Panc1 (cell line): ENCODE measurements at regions not wholly inside any gene's neighbourhood (a gene's known extent, or its start where the extent isn't known, plus 50 kb on each side); places are given as distances from the start of the nearest gene placed in this dataset.

Experiments used
- POLR2AphosphoS5 ChIP-seq: IDR thresholded peaks from 2 replicates; pipeline ENCODE4 v1.6.1; 2012; ENCODE audit warnings: mild to moderate bottlenecking, low read depth, low read length, moderate library complexity
- SIN3A ChIP-seq: IDR thresholded peaks from 2 replicates; pipeline ENCODE4 v1.6.1; 2012; ENCODE audit warnings: low read depth, mild to moderate bottlenecking, low read length, moderate library complexity, borderline replicate concordance; ENCODE audit not compliant: insufficient read depth
- TF ChIP-seq, protein P1 (sequence below): fragments of 450-650 bp; IDR thresholded peaks from 2 replicates; pipeline ENCODE4 v1.5.1; 2017; ENCODE audit warnings: mild to moderate bottlenecking
- TF ChIP-seq, protein P2 (sequence below), 2 experiments: IDR thresholded peaks; 2 replicates each; pipeline ENCODE4 v1.6.1; 2011 to 2012; ENCODE audit warnings: low read depth in 2 of 2, control low read depth in 1 of 2, low read length in 1 of 2, mild to moderate bottlenecking in 1 of 2, moderate library complexity in 1 of 2; ENCODE audit not compliant: insufficient read depth in 1 of 2

DNA sequence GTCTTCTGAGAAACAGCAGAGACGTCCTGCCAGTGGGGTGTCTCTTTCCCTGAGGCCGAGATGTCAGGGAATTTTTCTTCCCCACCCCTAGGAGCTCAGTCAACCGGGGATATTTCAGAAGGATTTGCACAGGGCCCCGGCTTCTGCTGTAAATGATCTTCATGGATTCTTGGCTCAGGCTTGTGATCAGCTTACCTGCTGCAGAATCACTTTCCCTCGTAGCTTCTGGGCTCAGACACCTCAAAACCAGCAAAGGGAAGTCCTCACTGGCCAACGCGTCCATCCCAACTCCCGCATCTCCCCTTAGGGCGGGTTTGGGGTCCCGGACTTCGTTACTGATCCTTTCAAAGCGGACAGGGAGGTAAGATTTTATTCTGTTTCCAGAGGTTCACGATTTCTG lies 212.7 kb downstream of the SHOX start:
- TF ChIP-seq, protein P1, sequence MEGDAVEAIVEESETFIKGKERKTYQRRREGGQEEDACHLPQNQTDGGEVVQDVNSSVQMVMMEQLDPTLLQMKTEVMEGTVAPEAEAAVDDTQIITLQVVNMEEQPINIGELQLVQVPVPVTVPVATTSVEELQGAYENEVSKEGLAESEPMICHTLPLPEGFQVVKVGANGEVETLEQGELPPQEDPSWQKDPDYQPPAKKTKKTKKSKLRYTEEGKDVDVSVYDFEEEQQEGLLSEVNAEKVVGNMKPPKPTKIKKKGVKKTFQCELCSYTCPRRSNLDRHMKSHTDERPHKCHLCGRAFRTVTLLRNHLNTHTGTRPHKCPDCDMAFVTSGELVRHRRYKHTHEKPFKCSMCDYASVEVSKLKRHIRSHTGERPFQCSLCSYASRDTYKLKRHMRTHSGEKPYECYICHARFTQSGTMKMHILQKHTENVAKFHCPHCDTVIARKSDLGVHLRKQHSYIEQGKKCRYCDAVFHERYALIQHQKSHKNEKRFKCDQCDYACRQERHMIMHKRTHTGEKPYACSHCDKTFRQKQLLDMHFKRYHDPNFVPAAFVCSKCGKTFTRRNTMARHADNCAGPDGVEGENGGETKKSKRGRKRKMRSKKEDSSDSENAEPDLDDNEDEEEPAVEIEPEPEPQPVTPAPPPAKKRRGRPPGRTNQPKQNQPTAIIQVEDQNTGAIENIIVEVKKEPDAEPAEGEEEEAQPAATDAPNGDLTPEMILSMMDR = no peak
- TF ChIP-seq SIN3A (no peak), POLR2AphosphoS5 (no peak)
- TF ChIP-seq, protein P2, sequence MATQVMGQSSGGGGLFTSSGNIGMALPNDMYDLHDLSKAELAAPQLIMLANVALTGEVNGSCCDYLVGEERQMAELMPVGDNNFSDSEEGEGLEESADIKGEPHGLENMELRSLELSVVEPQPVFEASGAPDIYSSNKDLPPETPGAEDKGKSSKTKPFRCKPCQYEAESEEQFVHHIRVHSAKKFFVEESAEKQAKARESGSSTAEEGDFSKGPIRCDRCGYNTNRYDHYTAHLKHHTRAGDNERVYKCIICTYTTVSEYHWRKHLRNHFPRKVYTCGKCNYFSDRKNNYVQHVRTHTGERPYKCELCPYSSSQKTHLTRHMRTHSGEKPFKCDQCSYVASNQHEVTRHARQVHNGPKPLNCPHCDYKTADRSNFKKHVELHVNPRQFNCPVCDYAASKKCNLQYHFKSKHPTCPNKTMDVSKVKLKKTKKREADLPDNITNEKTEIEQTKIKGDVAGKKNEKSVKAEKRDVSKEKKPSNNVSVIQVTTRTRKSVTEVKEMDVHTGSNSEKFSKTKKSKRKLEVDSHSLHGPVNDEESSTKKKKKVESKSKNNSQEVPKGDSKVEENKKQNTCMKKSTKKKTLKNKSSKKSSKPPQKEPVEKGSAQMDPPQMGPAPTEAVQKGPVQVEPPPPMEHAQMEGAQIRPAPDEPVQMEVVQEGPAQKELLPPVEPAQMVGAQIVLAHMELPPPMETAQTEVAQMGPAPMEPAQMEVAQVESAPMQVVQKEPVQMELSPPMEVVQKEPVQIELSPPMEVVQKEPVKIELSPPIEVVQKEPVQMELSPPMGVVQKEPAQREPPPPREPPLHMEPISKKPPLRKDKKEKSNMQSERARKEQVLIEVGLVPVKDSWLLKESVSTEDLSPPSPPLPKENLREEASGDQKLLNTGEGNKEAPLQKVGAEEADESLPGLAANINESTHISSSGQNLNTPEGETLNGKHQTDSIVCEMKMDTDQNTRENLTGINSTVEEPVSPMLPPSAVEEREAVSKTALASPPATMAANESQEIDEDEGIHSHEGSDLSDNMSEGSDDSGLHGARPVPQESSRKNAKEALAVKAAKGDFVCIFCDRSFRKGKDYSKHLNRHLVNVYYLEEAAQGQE (IDR thresholded peaks at IDR 0.05; ENCODE audit: insufficient read depth in 1 of 2, low read depth in 2 of 2, low read length in 1 of 2) = no peak
